ENCODE measurements at regions not wholly inside any gene's neighbourhood (a gene's known extent, or its start where the extent isn't known, plus 50 kb on each side); places are given as distances from the start of the nearest gene placed in this dataset.

GRCh38 chr7:91463330-91463729 lies 199.1 kb downstream of the FZD1 start:
- no peaks in the 10 kb centered on the region for H3K27me3 ChIP-seq (ENCODE audit: control insufficient read depth in 1 of 2, insufficient read depth in 2 of 2, low read length in 2 of 2)
- no peak for ATAC-seq (ENCODE audit: poor library complexity)
- Mint-ChIP-seq H3K4me1 (ENCODE audit: low read depth) (no peaks in the 10 kb centered on the region), H3K9me3 (no peaks in the 10 kb centered on the region), H3K27me3 (no peaks in the 10 kb centered on the region), H3K36me3 (ENCODE audit: low read depth) (no peaks in the 10 kb centered on the region), H3K4me3 (no peak overlapping the region), H3K27ac (no peak overlapping the region)
- no peak for DNase-seq
- ChIA-PET POLR2A (no interaction called here), CTCF (no interaction called here)
- peaks cover 0 to 9% of the 10 kb centered on the region in 2 experiments for H3K9me3 ChIP-seq (ENCODE audit: control insufficient read depth in 1 of 2, insufficient read depth in 1 of 2, low read length in 2 of 2)
- no peak for TF ChIP-seq CTCF (IDR thresholded peaks at IDR 0.05)
- H3K4me3 ChIP-seq (ENCODE audit: low read length): no peak overlapping the region
- H3K27ac ChIP-seq (ENCODE audit: low read depth in 1 of 2, low read length in 2 of 2): no peak overlapping the region
- no peaks in the 10 kb centered on the region for H3K4me1 ChIP-seq (ENCODE audit: insufficient read depth, low read length)
- no peaks in the 10 kb centered on the region for H3K36me3 ChIP-seq (ENCODE audit: insufficient read depth, low read length)
- intact Hi-C loops (cut with DNase I, micrococcal nuclease): no loop called here

GRCh38 chr7:91465595-91466061 lies 201.4 kb downstream of the FZD1 start:
- H3K4me1 ChIP-seq (ENCODE audit: insufficient read depth, low read length): no peaks in the 10 kb centered on the region
- Mint-ChIP-seq H3K36me3 (ENCODE audit: low read depth) (no peaks in the 10 kb centered on the region), H3K4me3 (no peak overlapping the region), H3K9me3 (peaks cover 5% of the 10 kb centered on the region), H3K4me1 (ENCODE audit: low read depth) (no peaks in the 10 kb centered on the region), H3K27me3 (no peaks in the 10 kb centered on the region), H3K27ac (no peak overlapping the region)
- POLR2A ChIA-PET: no interaction called here
- DNase-seq (no peak), ATAC-seq (ENCODE audit: poor library complexity) (no peak)
- CTCF ChIA-PET: no interaction called here
- no peak overlapping the region for H3K27ac ChIP-seq (ENCODE audit: low read depth in 1 of 2, low read length in 2 of 2)
- intact Hi-C loops (cut with DNase I, micrococcal nuclease): no loop called here
- no peaks in the 10 kb centered on the region for H3K36me3 ChIP-seq (ENCODE audit: insufficient read depth, low read length)
- no peaks in the 10 kb centered on the region for H3K27me3 ChIP-seq (ENCODE audit: control insufficient read depth in 1 of 2, insufficient read depth in 2 of 2, low read length in 2 of 2)
- no peak for TF ChIP-seq CTCF (IDR thresholded peaks at IDR 0.05)
- H3K9me3 ChIP-seq (ENCODE audit: control insufficient read depth in 1 of 2, insufficient read depth in 1 of 2, low read length in 2 of 2): peaks cover 0 to 9% of the 10 kb centered on the region in 2 experiments
- no peak overlapping the region for H3K4me3 ChIP-seq (ENCODE audit: low read length)

- ATAC-seq (ENCODE audit: poor library complexity): no peak
- Histone ChIP-seq H3K27ac (ENCODE audit: low read depth in 1 of 2, low read length in 2 of 2) (no peak overlapping the region), H3K27me3 (ENCODE audit: control insufficient read depth in 1 of 2, insufficient read depth in 2 of 2, low read length in 2 of 2) (no peaks in the 10 kb centered on the region), H3K9me3 (ENCODE audit: control insufficient read depth in 1 of 2, insufficient read depth in 1 of 2, low read length in 2 of 2) (peaks cover 4% of the 10 kb centered on the region in 2 experiments), H3K36me3 (ENCODE audit: insufficient read depth, low read length) (no peaks in the 10 kb centered on the region), H3K4me3 (ENCODE audit: low read length) (no peak overlapping the region), H3K4me1 (ENCODE audit: insufficient read depth, low read length) (no peaks in the 10 kb centered on the region)
- Mint-ChIP-seq H3K4me3 (no peak overlapping the region), H3K9me3 (peaks cover 7% of the 10 kb centered on the region), H3K27ac (no peak overlapping the region), H3K27me3 (no peaks in the 10 kb centered on the region), H3K36me3 (ENCODE audit: low read depth) (no peaks in the 10 kb centered on the region), H3K4me1 (ENCODE audit: low read depth) (no peaks in the 10 kb centered on the region)
- CTCF ChIA-PET: no interaction called here
- no peak for DNase-seq
- POLR2A ChIA-PET: no interaction called here
- TF ChIP-seq CTCF (IDR thresholded peaks at IDR 0.05): no peak
- intact Hi-C loops (cut with DNase I, micrococcal nuclease): no loop called here
Observed at GRCh38 chr7:91468256-91468655, 204.0 kb downstream of the FZD1 start.

Data from CD4-positive, alpha-beta T cell (primary cell).